ENCODE measurements at regions not wholly inside any gene's neighbourhood (a gene's known extent, or its start where the extent isn't known, plus 50 kb on each side); places are given as distances from the start of the nearest gene placed in this dataset.

DNA sequence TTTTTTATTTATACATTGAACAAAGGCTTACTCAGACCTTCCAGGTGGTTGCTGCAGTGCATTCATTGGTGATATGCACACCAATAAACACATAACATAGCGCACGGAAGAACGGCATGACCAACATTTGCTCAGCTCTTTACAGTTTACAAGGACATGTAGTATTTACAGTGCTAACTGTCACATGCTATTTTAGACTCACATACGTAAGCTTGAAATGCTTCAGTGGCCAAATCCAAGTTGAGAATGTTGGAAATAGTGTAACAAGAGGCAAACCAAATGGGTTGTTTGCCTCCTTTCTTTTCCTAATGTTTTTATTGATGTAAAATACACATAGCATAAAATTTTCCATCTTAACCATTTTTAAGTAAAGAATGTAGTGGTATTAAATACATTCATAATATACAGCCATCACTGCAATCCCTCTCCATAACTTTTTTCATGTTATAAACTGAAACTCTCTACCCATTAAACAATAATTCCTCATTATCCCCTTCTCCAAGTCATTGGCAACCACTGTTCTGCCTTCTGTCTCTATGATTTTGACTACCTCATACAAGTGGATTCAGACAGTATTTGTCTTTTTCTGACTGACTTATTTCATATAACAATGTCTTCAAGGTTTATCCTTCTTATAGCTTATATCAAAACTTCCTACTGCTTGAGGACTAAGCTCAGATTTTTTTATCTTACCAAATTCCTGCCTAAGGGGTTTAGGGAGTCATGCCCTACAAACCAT is 1722.9 kb upstream of the AGA start:
- TF ChIP-seq, protein P1, sequence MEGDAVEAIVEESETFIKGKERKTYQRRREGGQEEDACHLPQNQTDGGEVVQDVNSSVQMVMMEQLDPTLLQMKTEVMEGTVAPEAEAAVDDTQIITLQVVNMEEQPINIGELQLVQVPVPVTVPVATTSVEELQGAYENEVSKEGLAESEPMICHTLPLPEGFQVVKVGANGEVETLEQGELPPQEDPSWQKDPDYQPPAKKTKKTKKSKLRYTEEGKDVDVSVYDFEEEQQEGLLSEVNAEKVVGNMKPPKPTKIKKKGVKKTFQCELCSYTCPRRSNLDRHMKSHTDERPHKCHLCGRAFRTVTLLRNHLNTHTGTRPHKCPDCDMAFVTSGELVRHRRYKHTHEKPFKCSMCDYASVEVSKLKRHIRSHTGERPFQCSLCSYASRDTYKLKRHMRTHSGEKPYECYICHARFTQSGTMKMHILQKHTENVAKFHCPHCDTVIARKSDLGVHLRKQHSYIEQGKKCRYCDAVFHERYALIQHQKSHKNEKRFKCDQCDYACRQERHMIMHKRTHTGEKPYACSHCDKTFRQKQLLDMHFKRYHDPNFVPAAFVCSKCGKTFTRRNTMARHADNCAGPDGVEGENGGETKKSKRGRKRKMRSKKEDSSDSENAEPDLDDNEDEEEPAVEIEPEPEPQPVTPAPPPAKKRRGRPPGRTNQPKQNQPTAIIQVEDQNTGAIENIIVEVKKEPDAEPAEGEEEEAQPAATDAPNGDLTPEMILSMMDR (IDR thresholded peaks at IDR 0.05; ENCODE audit: insufficient read depth, low read depth, low read length) = no peak
- no peak for TF ChIP-seq EZH2 (IDR thresholded peaks at IDR 0.05; ENCODE audit: insufficient read depth, low read length)
